Stimulated activated CD8-positive, alpha-beta memory T cell treated with anti-CD3 and anti-CD28 coated beads, Interleukin-12 subunit alpha, Interleukin-12 subunit beta, amount 100 ng/mL, for 4 hours (primary cell): ENCODE measurements at regions not wholly inside any gene's neighbourhood (a gene's known extent, or its start where the extent isn't known, plus 50 kb on each side); places are given as distances from the start of the nearest gene placed in this dataset.
"Not testable (repeated sequence)": the region's sequence is repeated elsewhere in the genome, so short reads cannot be mapped to it uniquely, and the experiment has no call there.

Source experiments
- DNase-seq: peaks from one replicate; pipeline ENCODE4 v3.0.0-alpha.2; 2020; ENCODE audit warnings: low read depth

- DNase-seq = no peak
Measured at GRCh38 chr7:68087401-68087800, 1090.8 kb downstream of the TYW1 start.

- DNase-seq = no peak
Measured at GRCh38 chr7:68088879-68089278, 1092.2 kb downstream of the TYW1 start.

- DNase-seq = not testable (repeated sequence)
Measured at GRCh38 chr7:68090256-68090655, 1093.6 kb downstream of the TYW1 start.

- no peak for DNase-seq
Measured at GRCh38 chr7:68103319-68103718, 1106.7 kb downstream of the TYW1 start.

GRCh38 chr7:68107261-68107660, 1110.6 kb downstream of the TYW1 start:
- DNase-seq = no peak

GRCh38 chr7:68107968-68108367, 1111.3 kb downstream of the TYW1 start:
- no peak for DNase-seq

GRCh38 chr7:68109299-68109698, 1112.7 kb downstream of the TYW1 start:
- DNase-seq = no peak

GRCh38 chr7:68119411-68119810, 1122.8 kb downstream of the TYW1 start:
- no peak for DNase-seq

- DNase-seq = no peak
Measured at GRCh38 chr7:68121056-68121455, 1124.4 kb downstream of the TYW1 start.

- DNase-seq = no peak
Measured at GRCh38 chr7:68121655-68122054, 1125.0 kb downstream of the TYW1 start.

- no peak for DNase-seq
Measured at GRCh38 chr7:68122801-68123200, 1126.2 kb downstream of the TYW1 start.

- DNase-seq = no peak
Measured at GRCh38 chr7:68125168-68125567, 1128.5 kb downstream of the TYW1 start.

- DNase-seq = no peak
Measured at GRCh38 chr7:68133045-68133444, 1136.4 kb downstream of the TYW1 start.

- DNase-seq = no peak
Measured at GRCh38 chr7:68143345-68143744, 1146.7 kb downstream of the TYW1 start.

GRCh38 chr7:68146983-68147382, 1150.3 kb downstream of the TYW1 start:
- DNase-seq = no peak

- DNase-seq = no peak
Measured at GRCh38 chr7:68147614-68148238, 1151.1 kb downstream of the TYW1 start.

GRCh38 chr7:68148440-68148839, 1151.8 kb downstream of the TYW1 start:
- no peak for DNase-seq

- DNase-seq = no peak
Measured at GRCh38 chr7:68152205-68152604, 1155.6 kb downstream of the TYW1 start.

- DNase-seq = no peak
Measured at GRCh38 chr7:68155676-68156075, 1159.0 kb downstream of the TYW1 start.

- DNase-seq = no peak
Measured at GRCh38 chr7:68158686-68159295, 1162.2 kb downstream of the TYW1 start.

GRCh38 chr7:68162712-68163111, 1166.1 kb downstream of the TYW1 start:
- no peak for DNase-seq

- DNase-seq = no peak
Measured at GRCh38 chr7:68166525-68166924, 1169.9 kb downstream of the TYW1 start.

GRCh38 chr7:68173513-68173912, 1176.9 kb downstream of the TYW1 start:
- no peak for DNase-seq

- no peak for DNase-seq
Measured at GRCh38 chr7:68176974-68177373, 1180.3 kb downstream of the TYW1 start.
